KMS-11 (cell line): ENCODE measurements at regions not wholly inside any gene's neighbourhood (a gene's known extent, or its start where the extent isn't known, plus 50 kb on each side); places are given as distances from the start of the nearest gene placed in this dataset.

Experiments used
- H2AFZ ChIP-seq: fragments of 200-600 bp; sonication (generic); 2 replicates; pipeline ENCODE4 v1.6.1; 2016; ENCODE audit warnings: antibody characterized with exemption, mixed run types, low read depth
- H3K27ac ChIP-seq: fragments of 200-600 bp; sonication (generic); 2 replicates; pipeline ENCODE4 v1.6.1; 2016; ENCODE audit warnings: mild to moderate bottlenecking, mixed run types
- H3K27me3 ChIP-seq: fragments of 200-600 bp; sonication (generic); 2 replicates; pipeline ENCODE4 v1.6.1; 2017; ENCODE audit warnings: mild to moderate bottlenecking, low read depth, mixed run types, moderate library complexity; ENCODE audit not compliant: insufficient read depth
- H3K36me3 ChIP-seq: fragments of 200-600 bp; sonication (generic); 2 replicates; pipeline ENCODE4 v1.6.1; 2017; ENCODE audit warnings: mild to moderate bottlenecking, mixed run types; ENCODE audit not compliant: insufficient read depth
- H3K4me1 ChIP-seq: fragments of 200-600 bp; sonication (generic); 2 replicates; pipeline ENCODE4 v1.6.1; 2016; ENCODE audit warnings: mild to moderate bottlenecking, low read depth, mixed run types; ENCODE audit not compliant: poor library complexity, severe bottlenecking
- H3K4me2 ChIP-seq: fragments of 200-600 bp; sonication (generic); 2 replicates; pipeline ENCODE4 v1.7.0; 2016; ENCODE audit warnings: mild to moderate bottlenecking, mixed run types
- H3K4me3 ChIP-seq: fragments of 200-600 bp; sonication (generic); IDR thresholded peaks from 2 replicates; pipeline ENCODE4 v1.6.1; 2017; ENCODE audit warnings: low read depth, low read length, mixed read lengths; ENCODE audit not compliant: insufficient read depth
- H3K79me2 ChIP-seq: fragments of 200-600 bp; sonication (generic); 2 replicates; pipeline ENCODE4 v1.6.1; 2016; ENCODE audit warnings: low read depth, mixed run types; ENCODE audit not compliant: insufficient read depth
- H3K9ac ChIP-seq: fragments of 200-600 bp; sonication (generic); 2 replicates; pipeline ENCODE4 v1.6.1; 2016; ENCODE audit warnings: mild to moderate bottlenecking, mixed run types
- H4K20me1 ChIP-seq: fragments of 200-600 bp; sonication (generic); 2 replicates; pipeline ENCODE4 v1.6.1; 2016; ENCODE audit warnings: mild to moderate bottlenecking, mixed run types; ENCODE audit not compliant: insufficient read depth
- CTCF ChIP-seq: fragments of 200-600 bp; sonication (generic); conservative IDR thresholded peaks from 2 replicates; pipeline ENCODE4 v1.6.1; 2017; ENCODE audit warnings: low read depth, mild to moderate bottlenecking, antibody characterized with exemption, low read length, moderate library complexity, mixed read lengths

GRCh38 chr5:37926732-37927131 is 86.9 kb upstream of the GDNF start:
- no peak for TF ChIP-seq CTCF
- H2AFZ ChIP-seq, result no peak overlapping the region
- no peaks in the 10 kb centered on the region for H3K79me2 ChIP-seq
- H3K4me3 ChIP-seq, result no peak overlapping the region
- H3K9ac ChIP-seq, result no peak overlapping the region
- H3K27ac ChIP-seq, result no peak overlapping the region
- H3K4me1 ChIP-seq, result no peaks in the 10 kb centered on the region
- H3K27me3 ChIP-seq, result no peaks in the 10 kb centered on the region
- no peak overlapping the region for H3K4me2 ChIP-seq
- H3K36me3 ChIP-seq, result no peaks in the 10 kb centered on the region
- no peaks in the 10 kb centered on the region for H4K20me1 ChIP-seq

GRCh38 chr5:37921452-37921851 is 81.6 kb upstream of the GDNF start:
- Histone ChIP-seq H3K27ac (no peak overlapping the region), H3K27me3 (no peaks in the 10 kb centered on the region), H2AFZ (no peak overlapping the region), H3K4me1 (no peaks in the 10 kb centered on the region), H3K79me2 (no peaks in the 10 kb centered on the region), H3K36me3 (no peaks in the 10 kb centered on the region), H3K4me3 (no peak overlapping the region), H4K20me1 (no peaks in the 10 kb centered on the region), H3K4me2 (no peak overlapping the region), H3K9ac (no peak overlapping the region)
- TF ChIP-seq CTCF, result no peak

- Histone ChIP-seq H3K27ac (no peak overlapping the region), H3K27me3 (no peaks in the 10 kb centered on the region), H4K20me1 (no peaks in the 10 kb centered on the region), H3K4me1 (peaks cover 26% of the 10 kb centered on the region), H3K79me2 (no peaks in the 10 kb centered on the region), H3K4me3 (no peak overlapping the region), H3K36me3 (no peaks in the 10 kb centered on the region), H3K4me2 (no peak overlapping the region), H3K9ac (no peak overlapping the region), H2AFZ (no peak overlapping the region)
- no peak for TF ChIP-seq CTCF
Observed at GRCh38 chr5:37918424-37918823, 78.6 kb upstream of the GDNF start.

GRCh38 chr5:37916525-37916924 is 76.7 kb upstream of the GDNF start:
- H3K79me2 ChIP-seq, result no peaks in the 10 kb centered on the region
- no peak overlapping the region for H3K4me2 ChIP-seq
- no peak overlapping the region for H2AFZ ChIP-seq
- no peak overlapping the region for H3K27ac ChIP-seq
- no peaks in the 10 kb centered on the region for H3K27me3 ChIP-seq
- peaks cover 45% of the 10 kb centered on the region for H3K4me1 ChIP-seq
- no peaks in the 10 kb centered on the region for H4K20me1 ChIP-seq
- no peaks in the 10 kb centered on the region for H3K36me3 ChIP-seq
- no peak overlapping the region for H3K9ac ChIP-seq
- H3K4me3 ChIP-seq, result no peak overlapping the region
- no peak for TF ChIP-seq CTCF
